ENCODE measurements at regions not wholly inside any gene's neighbourhood (a gene's known extent, or its start where the extent isn't known, plus 50 kb on each side); places are given as distances from the start of the nearest gene placed in this dataset.

DNA sequence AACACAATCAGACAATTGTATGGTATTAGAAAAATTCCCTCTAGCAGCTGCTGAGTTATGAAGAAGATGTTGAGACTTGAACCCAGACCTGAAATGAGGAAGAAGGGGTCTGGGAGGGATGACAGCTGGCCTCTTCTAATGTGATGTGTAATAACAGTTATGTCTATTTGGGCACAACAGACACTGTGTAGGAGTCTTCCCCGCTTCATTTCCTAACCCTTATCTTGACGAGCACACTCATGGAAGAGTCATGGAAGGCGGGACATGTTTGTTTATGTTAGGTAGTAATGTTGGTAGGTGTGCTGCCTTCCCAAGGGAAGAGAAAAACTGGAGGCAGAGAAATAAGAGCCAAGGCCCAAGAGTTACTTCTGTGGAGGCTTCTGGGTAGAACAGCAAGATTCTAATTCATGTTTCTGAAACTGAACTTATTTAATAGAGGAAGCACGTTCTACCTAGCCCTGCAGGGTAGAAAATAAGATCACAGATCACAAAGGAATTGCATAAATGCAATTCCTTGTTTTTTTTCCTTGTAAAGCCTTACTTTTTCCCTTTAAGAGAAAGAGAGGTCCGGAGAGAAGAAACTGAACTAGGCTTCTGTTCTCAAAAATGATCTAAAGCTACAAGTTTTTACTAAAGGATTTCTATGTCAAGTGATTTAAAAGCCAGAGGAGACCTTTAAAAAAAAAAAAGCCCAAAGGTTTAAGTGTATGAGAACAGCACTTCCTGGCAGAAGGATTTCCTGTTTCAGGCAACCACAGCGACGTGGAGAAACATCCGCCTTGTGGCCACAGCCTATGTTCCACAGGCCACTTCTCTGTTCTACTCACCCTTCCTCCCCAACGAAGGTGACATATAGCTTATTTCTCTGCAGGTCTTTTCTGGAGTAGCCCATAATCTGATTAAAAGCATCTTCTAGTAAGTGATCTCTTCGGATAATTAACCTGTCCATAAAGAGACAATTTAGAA is 68.5 kb upstream of the STK17B start:
- DNase-seq (ENCODE audit: low read depth) = peak; percentile 98
- no peak for FAIRE-seq
- peak; percentile 31 for TF ChIP-seq CTCF (IDR thresholded peaks at IDR 0.05; ENCODE audit: insufficient read depth, low read length, severe bottlenecking)
- no peaks in the 10 kb centered on the region for H3K36me3 ChIP-seq (ENCODE audit: control insufficient read depth, insufficient read depth, low read length)
- H3K27me3 ChIP-seq (ENCODE audit: control insufficient read depth, insufficient read depth, low read length) = no peaks in the 10 kb centered on the region
- no peak overlapping the region for H3K4me3 ChIP-seq (ENCODE audit: low read depth, low read length)

- DNase-seq (ENCODE audit: low read depth) (no peak), FAIRE-seq (no peak)
- Histone ChIP-seq H3K27me3 (ENCODE audit: control insufficient read depth, insufficient read depth, low read length) (no peaks in the 10 kb centered on the region), H3K4me3 (ENCODE audit: low read depth, low read length) (no peak overlapping the region), H3K36me3 (ENCODE audit: control insufficient read depth, insufficient read depth, low read length) (no peaks in the 10 kb centered on the region)
- TF ChIP-seq CTCF (IDR thresholded peaks at IDR 0.05; ENCODE audit: insufficient read depth, low read length, severe bottlenecking) = no peak
Measured at GRCh38 chr2:196241175-196241574, 69.8 kb upstream of the STK17B start.

GRCh38 chr2:196242131-196242620 is 70.8 kb upstream of the STK17B start:
- no peaks in the 10 kb centered on the region for H3K36me3 ChIP-seq (ENCODE audit: control insufficient read depth, insufficient read depth, low read length)
- DNase-seq (ENCODE audit: low read depth) (peak; percentile 96), FAIRE-seq (no peak)
- no peak for TF ChIP-seq CTCF (IDR thresholded peaks at IDR 0.05; ENCODE audit: insufficient read depth, low read length, severe bottlenecking)
- H3K27me3 ChIP-seq (ENCODE audit: control insufficient read depth, insufficient read depth, low read length) = no peaks in the 10 kb centered on the region
- no peak overlapping the region for H3K4me3 ChIP-seq (ENCODE audit: low read depth, low read length)

- FAIRE-seq = no peak
- DNase-seq (ENCODE audit: low read depth) = no peak
- no peak for TF ChIP-seq CTCF (IDR thresholded peaks at IDR 0.05; ENCODE audit: insufficient read depth, low read length, severe bottlenecking)
- no peak overlapping the region for H3K4me3 ChIP-seq (ENCODE audit: low read depth, low read length)
- no peaks in the 10 kb centered on the region for H3K36me3 ChIP-seq (ENCODE audit: control insufficient read depth, insufficient read depth, low read length)
- H3K27me3 ChIP-seq (ENCODE audit: control insufficient read depth, insufficient read depth, low read length) = no peaks in the 10 kb centered on the region
Measured at GRCh38 chr2:196244516-196244915, 73.1 kb upstream of the STK17B start.

DNA sequence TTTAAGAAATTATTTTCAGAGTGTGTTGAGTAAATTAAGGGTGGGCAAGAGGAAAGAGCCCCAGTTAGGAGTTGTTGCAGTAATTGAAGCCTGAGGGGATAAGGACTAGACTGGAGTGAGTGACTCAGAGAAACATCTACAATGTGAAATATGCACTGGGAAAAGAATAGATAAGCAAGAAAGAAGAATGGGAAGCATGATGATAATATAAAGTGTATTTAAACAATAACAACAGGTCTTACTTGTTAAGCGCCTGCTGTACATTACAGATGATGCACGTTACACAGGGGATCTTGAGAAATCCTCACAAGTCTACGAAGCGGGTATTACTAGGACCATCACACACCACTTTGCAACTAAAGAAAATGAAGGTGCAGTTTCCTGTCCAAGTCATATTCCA is 73.6 kb upstream of the STK17B start:
- H3K36me3 ChIP-seq (ENCODE audit: control insufficient read depth, insufficient read depth, low read length) = no peaks in the 10 kb centered on the region
- no peaks in the 10 kb centered on the region for H3K27me3 ChIP-seq (ENCODE audit: control insufficient read depth, insufficient read depth, low read length)
- no peak for TF ChIP-seq CTCF (IDR thresholded peaks at IDR 0.05; ENCODE audit: insufficient read depth, low read length, severe bottlenecking)
- DNase-seq (ENCODE audit: low read depth) (peak; percentile 80), FAIRE-seq (no peak)
- H3K4me3 ChIP-seq (ENCODE audit: low read depth, low read length) = no peak overlapping the region
